ENCODE measurements at regions not wholly inside any gene's neighbourhood (a gene's known extent, or its start where the extent isn't known, plus 50 kb on each side); places are given as distances from the start of the nearest gene placed in this dataset.

GRCh38 chr2:4391013-4391412, 687.6 kb downstream of the DCDC2C start:
- DNase-seq: no peak

GRCh38 chr2:4404363-4404762, 701.0 kb downstream of the DCDC2C start:
- no peak for DNase-seq

- DNase-seq: no peak
Measured at GRCh38 chr2:4408321-4408720, 704.9 kb downstream of the DCDC2C start.

- no peak for DNase-seq
Measured at GRCh38 chr2:4412637-4413187, 709.3 kb downstream of the DCDC2C start.

GRCh38 chr2:4415171-4415570, 711.8 kb downstream of the DCDC2C start:
- DNase-seq: no peak

- DNase-seq: no peak
Measured at GRCh38 chr2:4415810-4416413, 712.5 kb downstream of the DCDC2C start.

GRCh38 chr2:4416431-4416830, 713.1 kb downstream of the DCDC2C start:
- DNase-seq: no peak

GRCh38 chr2:4417771-4418170, 714.4 kb downstream of the DCDC2C start:
- DNase-seq: no peak

GRCh38 chr2:4420032-4420431, 716.7 kb downstream of the DCDC2C start:
- no peak for DNase-seq

- no peak for DNase-seq
Measured at GRCh38 chr2:4424153-4424552, 720.8 kb downstream of the DCDC2C start.

- no peak for DNase-seq
Measured at GRCh38 chr2:4427083-4427482, 723.7 kb downstream of the DCDC2C start.

- no peak for DNase-seq
Measured at GRCh38 chr2:4445821-4446220, 742.4 kb downstream of the DCDC2C start.

- DNase-seq: no peak
Measured at GRCh38 chr2:4454907-4455306, 751.5 kb downstream of the DCDC2C start.

- DNase-seq: no peak
Measured at GRCh38 chr2:4455486-4456155, 752.2 kb downstream of the DCDC2C start.

GRCh38 chr2:4464634-4465266, 761.4 kb downstream of the DCDC2C start:
- no peak for DNase-seq

GRCh38 chr2:4465671-4466070, 762.3 kb downstream of the DCDC2C start:
- no peak for DNase-seq

GRCh38 chr2:4475618-4476017, 772.2 kb downstream of the DCDC2C start:
- DNase-seq: no peak

- no peak for DNase-seq
Measured at GRCh38 chr2:4483050-4483449, 779.7 kb downstream of the DCDC2C start.

- DNase-seq: no peak
Measured at GRCh38 chr2:4486971-4487370, 783.6 kb downstream of the DCDC2C start.

- DNase-seq: no peak
Measured at GRCh38 chr2:4499316-4500030, 796.1 kb downstream of the DCDC2C start.

GRCh38 chr2:4501525-4501924, 798.1 kb downstream of the DCDC2C start:
- no peak for DNase-seq

GRCh38 chr2:4502230-4502843, 799.0 kb downstream of the DCDC2C start:
- DNase-seq: no peak

GRCh38 chr2:4507661-4508060, 804.3 kb downstream of the DCDC2C start:
- no peak for DNase-seq
